IPS-NIHi7 (cell line): ENCODE measurements at regions not wholly inside any gene's neighbourhood (a gene's known extent, or its start where the extent isn't known, plus 50 kb on each side); places are given as distances from the start of the nearest gene placed in this dataset.

Source experiments
- DNase-seq: peaks from one replicate; pipeline ENCODE4 v3.0.0; 2012; ENCODE audit warnings: mixed read lengths; ENCODE audit errors: extremely low spot score

DNA sequence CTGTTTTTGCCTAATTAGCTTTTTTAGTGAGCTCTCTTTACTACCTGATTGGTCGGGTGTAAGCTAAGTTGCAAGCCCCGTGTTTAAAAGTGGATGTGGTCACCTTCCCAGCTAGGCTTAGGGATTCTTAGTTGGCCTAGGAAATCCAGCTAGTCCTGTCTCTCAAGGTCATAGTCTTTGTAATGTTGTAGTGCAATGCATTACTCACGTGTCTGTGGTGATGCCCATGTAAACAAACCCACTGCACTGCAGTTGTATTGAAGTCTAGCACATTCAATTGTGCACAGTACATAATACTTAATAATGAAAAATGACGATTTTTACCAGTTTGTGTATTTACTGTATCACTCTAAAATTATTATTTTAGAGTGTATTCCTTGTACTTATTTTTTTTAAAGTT is 335.5 kb downstream of the NUAK1 start:
- DNase-seq, result no peak

DNA sequence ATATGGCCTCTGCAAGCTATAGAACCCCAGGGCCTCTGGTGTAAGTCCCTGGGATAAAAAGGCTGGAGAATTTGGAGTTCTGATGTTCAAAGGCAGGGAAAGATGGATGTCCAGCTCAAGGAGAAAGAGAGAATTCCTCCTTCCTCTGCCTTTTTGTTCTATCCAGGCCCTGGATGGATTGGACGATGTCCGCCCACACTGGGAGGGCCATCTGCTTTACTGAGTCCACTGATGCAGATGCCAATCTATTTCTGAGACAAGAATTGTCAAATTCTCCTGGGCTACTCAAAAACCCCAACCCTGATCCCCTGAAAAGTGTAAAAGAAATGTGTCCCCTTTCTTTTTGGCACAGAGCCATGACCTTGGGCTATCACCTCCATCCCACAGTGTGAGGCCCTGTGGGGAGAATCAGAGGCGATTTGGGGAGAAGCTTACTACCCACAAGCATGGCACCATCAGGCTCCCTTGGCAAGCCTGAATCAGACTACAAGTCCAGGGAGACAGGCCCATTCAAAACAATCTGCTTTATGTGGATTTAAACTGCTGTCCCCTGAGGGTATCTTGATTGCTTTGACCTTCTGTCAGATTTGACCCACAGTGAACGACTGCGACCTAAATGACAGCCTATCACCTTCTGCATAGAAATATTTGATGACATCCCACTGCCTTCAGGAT is 334.0 kb downstream of the NUAK1 start:
- no peak for DNase-seq

DNA sequence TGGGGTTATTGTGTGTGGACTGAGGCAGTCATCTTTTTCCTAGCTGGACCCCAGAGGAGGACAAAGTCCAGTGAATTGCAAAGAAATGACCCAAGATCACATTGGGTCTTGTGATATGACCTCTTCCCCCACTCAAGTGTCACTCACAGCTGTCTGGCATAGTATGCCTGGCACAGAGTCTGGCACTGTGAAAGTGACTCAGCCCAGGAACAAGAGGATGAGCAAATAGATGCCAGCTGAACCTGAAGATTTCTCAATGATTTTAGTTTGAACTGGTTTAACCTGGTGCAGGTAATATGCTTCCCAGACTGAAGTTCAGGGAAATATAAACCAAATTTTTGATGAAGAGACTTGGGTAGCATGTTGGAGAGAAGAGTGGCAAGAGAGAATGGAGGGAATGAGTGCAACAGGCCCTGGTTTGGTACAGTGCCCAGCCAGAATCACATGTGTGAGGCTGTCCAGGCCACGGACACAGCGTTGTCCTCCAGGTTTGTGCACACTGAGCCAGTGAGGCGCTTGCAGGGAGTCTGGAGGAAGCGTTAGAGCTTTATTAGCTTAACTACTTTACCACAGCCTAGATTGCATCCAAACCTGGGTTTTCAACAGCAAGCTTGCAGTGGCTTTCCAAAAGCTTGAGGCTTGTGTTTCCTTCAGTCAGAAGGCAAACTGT is 332.9 kb downstream of the NUAK1 start:
- no peak for DNase-seq

DNA sequence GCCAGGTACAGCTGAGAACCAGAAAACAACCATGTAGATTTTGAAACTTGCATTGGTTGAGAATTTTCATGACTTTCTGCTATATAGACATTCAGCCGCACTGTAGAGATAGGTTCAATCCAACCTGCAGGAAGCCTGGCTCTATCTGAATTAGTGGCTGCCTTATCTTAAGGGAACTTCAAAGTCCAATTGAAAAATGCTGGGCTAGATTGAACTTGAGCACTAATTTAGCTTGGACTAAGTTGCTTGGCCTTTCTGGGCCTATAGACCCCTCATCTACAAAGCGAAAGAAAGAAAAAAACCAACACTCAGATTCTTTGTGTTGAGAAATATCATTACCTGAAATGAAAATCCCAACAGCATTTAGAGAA is 332.4 kb downstream of the NUAK1 start:
- no peak for DNase-seq

DNA sequence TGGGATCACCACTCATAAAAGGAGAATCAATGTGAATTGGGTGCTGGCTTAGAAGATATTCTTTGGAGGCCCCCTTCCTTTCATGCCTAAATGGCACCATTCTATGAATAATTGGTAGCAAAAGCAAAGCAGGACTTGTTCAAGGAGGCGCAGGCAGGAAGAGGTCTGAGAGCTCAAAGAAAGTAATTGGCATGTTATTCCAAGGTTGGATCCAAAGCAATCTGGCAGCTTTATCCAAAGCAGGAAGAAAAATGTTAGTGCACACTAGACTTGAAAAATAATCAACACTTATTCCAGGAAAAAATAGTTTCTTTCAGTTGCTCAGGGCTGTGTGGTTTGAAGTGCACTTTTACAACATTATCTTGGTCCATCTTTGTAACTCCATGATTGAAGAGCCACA is 326.4 kb downstream of the NUAK1 start:
- no peak for DNase-seq

DNA sequence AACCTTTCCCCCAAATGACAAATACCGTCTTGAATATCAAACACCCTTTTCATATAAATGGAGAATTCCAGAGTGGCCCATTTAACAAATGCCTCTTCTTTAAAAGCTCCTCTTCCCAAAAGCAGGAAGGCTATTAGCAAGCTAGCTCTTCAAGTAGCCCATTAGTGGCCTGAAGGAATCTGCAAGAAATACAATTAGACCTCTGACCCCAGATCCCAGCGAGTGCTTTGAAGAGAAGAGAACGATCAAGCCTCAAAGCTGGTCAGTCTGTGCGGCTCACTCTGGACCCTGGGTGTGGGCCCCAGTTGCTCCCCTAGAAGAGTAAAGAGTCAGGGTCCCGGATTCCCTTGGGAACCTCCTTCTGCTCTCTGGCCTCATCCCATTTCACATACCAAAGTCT is 325.6 kb downstream of the NUAK1 start:
- DNase-seq, result no peak

DNA sequence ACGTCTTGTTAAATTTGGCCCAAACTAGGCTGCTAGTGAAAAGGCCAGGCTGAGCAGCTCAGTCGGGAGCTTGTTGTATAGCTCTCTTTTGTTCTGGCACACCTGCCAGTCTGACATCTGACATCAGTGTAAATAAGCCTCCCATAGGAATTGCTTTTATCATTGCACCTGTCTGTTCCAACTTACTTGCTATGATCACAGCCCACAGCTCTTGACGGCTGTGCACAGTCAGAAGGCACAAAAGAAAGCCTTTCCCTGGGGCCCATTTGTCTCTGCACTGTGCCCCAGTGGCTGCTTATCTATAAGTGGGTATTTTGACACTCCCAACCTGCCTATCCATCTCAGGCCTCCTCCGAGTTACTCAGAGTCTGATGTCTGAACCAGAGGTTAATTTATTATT is 324.5 kb downstream of the NUAK1 start:
- DNase-seq, result no peak

DNA sequence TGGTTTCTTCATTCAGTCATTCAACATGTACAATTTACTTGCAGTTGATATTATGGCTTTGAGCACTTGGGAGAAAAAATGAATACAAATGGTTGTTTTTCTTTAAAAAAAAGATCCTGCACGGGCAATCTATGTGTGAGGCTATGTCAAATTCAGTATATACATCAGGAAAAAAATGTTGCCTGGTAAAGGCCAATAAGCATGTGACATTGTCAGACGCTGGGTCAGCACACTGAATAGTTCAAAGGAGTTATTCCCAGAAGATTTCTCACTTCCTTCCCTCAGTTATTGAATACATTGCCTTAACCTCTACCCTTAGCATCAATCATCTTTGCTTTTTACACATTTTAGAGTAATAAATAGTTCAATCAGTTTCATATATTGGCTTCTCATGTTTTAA is 319.2 kb downstream of the NUAK1 start:
- no peak for DNase-seq

DNA sequence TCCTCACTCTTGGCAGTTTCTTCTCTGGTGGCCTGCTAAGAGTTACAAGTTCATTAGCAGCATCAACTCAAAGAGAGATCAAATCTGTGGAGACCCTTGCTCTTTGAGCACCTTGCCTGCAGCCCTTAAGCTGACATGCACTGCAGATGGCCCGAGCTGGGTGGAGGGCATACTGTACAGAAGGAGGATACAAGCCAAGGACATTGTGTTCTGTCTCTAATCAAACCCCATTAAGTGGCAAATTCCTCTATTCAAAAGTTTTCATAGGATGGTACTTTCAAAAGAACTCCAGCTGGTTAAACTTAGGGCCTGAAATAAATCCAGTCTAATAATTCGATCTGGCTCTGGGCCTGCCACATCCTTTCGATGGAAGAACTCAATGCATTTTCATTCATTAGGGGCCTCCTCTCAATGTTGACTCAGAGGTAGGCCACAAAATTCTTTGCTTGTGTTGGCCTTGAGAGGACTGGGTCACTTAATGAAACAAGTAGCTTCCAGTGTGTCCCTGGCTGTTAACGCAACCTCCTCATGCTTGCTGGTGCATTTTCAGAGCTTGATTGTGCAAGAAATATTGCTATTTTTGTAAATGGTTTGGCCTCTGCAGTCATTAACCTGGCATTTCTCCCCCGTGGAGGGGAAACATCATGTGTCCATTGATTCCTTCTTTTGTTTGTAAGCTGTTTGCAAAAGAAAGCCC is 318.2 kb downstream of the NUAK1 start:
- DNase-seq, result no peak

DNA sequence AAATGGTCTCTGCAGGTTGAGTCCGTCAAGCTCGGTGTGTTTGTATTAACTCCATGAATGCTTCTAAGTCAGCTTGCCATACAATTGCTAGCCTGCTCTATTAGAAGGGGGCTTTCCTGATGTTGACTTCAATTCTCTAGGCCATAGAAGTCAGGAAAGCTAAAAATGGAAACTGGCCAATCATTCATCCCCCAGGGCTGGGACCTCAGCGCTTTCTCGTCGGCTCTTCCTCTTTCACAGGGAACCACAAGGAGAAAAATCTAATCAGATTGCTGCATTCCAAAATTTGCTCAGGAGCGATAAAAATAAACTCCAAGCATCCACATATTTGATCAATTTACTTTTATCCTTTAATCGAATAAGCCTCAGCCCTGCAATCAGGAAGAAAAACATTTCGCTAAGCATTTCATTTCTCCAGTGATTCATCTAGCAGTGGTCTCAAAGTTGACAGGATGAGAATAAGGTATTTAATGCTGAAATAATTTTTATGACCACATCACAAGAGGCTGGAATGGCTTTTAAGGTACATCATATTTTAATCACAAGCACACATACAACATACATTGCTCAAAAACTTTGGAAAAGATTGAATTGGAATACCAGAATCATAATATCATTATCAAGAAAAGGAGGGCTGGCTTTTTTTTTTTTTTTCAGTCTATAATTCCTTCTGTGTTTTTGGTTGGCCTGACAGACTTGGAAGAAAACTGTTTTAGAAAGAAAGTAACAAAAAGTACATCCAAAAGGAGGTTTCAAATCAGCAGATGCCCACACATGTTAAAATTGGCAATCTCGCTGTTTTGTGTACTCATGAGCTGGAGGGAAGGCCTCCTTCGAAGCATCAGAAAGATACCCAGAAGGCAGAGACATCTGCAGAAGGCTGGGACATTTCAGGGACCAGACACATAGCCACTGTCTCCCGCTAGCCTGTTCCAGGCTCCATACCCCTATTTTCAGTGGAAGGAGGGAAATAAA is 316.3 kb downstream of the NUAK1 start:
- no peak for DNase-seq

DNA sequence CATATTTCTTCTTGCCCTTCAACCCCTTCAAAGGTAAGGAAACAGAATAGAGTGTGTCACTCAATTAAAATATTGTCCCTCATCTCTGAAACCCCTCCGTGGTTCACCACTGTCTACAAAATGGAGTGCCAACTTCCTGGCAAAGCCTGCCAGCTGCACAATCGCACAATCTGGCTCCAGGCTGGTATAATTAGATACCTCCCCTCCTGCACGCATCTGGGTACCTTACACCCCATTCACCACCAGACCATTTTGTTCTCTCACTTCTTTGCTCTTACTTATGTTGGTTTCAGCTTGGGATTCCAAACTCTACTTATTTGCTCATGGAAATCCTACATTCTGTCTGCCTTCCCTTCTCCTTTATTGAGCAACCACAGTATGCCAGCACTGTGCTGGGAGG is 314.9 kb downstream of the NUAK1 start:
- DNase-seq, result no peak

DNA sequence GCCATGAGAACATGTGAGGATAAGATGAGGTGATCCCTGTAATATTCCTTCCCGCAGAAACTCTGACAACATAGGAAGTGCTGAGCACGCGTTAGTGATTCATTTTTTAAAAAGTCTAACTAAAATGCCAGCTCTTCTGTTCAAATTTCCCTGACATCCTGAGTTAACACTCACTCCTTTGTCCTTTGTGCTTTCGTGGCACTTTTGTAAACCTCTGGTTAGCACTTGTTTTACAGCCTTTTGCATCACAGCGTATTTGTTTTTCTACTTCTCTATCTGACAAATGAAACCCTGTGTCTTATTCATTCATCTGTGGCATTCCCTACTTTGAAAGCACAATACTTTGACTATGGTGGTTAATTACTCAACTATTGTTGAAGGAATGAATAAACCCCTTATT is 313.6 kb downstream of the NUAK1 start:
- no peak for DNase-seq

DNA sequence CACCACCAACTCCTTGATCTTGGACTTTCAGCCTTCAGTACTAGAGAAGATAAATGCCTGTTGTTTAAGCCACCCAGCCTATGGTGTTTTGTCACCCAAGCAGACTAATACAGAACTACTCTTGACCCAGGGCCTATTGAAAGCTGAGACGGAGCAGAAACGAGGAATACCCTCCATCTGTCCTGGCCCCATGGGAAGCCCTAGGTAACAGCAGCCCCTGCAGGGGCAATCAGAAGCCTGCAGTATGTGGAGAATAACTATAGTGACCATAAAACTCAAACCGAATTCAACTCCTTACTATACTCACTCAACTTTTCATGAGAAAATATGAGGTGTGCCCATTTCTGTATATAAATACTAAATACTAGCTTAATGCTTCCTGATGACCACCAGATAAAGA is 307.4 kb downstream of the NUAK1 start:
- peak; percentile 56 for DNase-seq

DNA sequence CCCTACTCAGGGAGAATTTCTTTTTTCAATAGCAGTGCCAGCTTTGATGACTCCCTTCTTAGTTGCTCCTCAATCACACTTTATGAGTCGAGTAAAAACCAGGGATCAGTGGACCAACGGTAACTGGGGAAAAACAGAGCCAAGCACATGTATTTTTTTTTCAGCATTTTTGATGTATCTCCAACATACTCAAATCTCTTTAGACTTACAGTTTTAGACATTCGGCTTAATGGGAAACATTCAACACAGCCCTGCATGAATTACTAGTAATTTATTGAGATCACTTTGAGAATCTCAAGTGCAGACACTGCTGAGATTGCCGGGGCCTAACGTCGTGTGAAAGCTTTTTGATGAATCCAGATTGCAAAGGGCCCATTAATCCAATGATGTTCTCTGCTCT is 306.7 kb downstream of the NUAK1 start:
- no peak for DNase-seq

DNA sequence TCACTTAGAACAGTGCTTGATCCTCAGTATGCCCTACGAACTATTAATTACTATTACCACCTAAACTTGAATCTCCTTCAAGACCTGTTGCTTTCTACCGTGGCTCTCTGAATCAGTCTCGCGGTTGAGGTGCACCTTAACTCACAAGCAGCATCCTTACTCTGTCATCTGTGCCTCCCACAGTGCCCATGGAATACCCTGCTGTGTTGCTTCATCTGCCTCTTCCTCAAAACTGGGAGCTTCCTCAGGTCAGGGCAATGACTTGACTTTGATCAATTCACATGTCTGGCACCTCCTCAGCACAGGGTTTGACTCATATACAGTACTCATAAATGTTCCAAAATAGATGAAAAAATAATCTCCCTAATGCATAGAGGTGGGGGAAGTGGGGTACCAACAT is 305.9 kb downstream of the NUAK1 start:
- no peak for DNase-seq

DNA sequence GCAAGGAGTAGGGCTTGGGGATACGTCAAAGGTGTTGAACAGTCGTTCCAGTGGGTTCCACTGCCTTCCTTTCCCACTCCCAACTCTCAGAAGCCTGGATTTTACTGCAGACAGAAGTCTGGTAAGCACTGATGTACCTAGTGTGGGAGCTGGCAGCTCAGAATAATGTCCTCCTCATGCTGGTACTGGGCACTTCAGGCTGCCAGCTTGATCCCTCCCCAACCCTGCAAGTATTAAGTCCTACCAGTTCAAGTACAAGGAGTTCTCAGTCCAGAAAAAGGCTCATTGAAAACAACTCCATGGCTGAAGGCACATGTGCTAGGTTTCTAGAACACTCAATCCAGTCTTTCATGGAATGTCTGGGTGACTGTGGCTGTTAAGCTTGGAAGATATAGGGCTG is 304.3 kb downstream of the NUAK1 start:
- DNase-seq, result no peak

DNA sequence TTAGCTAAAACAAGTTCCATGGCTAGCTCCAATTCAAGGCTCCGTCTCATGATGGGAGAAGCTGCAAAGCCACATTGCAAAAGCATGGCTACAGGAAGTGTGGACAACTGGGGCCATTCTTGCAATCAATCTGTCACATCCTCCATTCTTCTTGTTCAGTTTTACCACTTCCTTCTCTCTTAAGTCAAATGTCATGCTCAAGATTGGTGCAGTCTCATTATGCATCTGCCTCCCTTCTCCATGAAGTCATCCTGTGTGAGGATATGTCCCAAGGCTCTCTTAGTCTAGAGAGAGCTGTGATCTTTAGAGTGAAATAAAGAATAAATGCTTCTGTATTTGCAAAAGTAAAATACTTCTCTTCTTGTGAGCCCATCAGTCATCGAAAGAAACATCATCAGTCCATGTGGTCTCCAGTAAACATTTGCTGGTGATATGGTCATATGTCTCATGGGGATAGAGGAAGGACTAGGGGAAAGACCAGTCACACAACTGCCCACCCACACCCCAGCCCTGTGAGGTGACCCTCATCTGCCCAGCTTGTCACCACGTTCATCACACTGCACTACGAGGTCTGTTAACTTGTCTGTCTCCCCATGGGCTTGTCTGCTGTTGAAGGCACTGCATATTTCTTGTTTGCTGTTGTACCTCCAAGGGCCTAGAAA is 303.0 kb downstream of the NUAK1 start:
- DNase-seq, result no peak

DNA sequence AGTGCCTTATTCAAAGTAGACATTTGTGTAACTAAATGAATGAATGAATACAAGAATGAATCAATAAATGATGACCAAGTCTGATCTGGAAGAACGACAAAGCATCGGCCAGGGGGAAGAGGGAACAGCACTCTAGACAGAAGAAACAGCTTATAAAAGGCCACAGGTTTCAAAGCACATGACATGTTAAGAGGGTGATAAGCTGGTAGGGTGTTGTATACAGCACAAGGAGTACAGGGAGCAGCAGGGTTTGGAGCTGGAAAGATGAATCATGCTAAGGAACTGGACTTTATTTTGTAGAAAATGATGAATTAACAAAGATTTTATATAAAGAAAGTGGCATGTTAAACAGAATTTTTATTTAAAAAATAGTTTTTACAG is 302.5 kb downstream of the NUAK1 start:
- DNase-seq, result no peak

DNA sequence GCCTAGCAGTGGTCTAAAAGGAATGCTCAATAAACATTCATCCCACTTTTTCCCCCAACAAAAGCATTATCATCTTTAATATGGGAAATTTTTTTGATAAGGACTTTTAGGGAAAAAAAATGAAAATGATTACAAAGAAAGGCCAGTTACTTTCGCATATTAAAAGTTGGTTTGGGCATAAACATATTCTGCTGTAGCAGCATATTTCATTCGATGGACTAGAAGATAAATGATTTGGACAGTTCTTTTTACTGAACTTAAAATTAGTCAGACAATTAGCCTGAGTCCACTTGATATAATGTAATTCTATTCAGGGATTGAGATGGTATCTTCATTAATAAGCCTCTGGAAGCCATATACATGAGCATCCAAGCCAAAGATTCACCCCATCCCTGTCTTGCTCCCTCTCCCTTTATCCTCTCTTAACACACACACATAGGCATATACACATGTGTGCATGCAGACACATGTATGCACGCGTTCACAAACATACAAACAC is 299.1 kb downstream of the NUAK1 start:
- DNase-seq, result no peak

DNA sequence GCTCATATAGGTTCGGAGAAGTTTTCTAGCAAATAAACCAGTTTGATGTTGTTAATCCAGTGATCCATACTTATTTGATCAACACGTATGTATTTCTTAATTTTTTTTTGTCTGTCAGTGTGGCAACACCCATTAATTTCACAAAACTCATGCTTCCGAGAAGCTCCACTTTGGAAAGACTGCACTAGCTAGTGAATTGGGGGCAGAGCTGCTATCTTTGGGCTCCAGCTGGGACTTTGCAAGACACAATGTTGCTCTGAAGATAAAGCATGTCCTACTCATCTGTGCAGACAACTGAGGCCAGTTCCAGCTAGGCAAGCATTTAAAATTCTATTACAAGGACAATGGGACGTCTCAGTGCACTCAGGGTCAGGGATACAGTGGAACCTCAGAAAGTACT is 298.4 kb downstream of the NUAK1 start:
- DNase-seq, result no peak

DNA sequence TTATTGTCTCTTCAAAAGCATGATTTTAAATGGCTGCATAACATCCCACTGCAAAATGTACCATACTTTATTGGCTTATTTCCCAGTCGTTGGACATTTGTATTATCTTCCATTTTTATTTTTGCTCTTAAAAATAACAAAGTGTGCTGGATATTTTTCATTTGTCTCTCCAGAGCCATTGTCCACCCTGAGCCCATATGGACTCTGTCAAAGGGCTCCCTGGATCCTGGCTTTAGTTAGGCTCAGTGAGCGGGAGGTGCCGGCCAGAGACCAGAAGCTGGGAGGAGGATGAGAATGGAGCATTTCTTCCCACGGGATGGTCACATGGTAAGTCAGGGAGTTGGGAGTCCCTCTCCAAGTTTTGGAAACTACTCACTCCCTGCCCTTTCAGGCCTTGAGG is 296.9 kb downstream of the NUAK1 start:
- DNase-seq, result no peak
